Lower leg skin (tissue), 4 donors: ENCODE measurements at regions not wholly inside any gene's neighbourhood (a gene's known extent, or its start where the extent isn't known, plus 50 kb on each side); places are given as distances from the start of the nearest gene placed in this dataset.
"Not testable (repeated sequence)": the region's sequence is repeated elsewhere in the genome, so short reads cannot be mapped to it uniquely, and the experiment has no call there.

Experiments used
- DNase-seq, 2 donors: peaks; one replicate each; pipeline ENCODE4 v3.0.0-alpha.2; 2019; ENCODE audit warnings: low spot score in 2 of 2
- H3K4me3 ChIP-seq: fragments of 200-600 bp; sonication (generic); 2 replicates; pipeline ENCODE4 v1.5.1; 2017; ENCODE audit warnings: mild to moderate bottlenecking, low read depth; ENCODE audit not compliant: poor library complexity, severe bottlenecking
- CTCF ChIP-seq, 3 donors: fragments of 450-650 bp; IDR thresholded peaks; one replicate each; pipeline ENCODE4 v1.5.1; 2016; ENCODE audit warnings: antibody characterized with exemption in 3 of 3, mild to moderate bottlenecking in 3 of 3, moderate library complexity in 2 of 3
- POLR2A ChIP-seq, 2 donors: fragments of 450-650 bp; IDR thresholded peaks; one replicate each; pipeline ENCODE4 v1.6.1; 2016 to 2017; ENCODE audit warnings: antibody characterized with exemption in 2 of 2, mild to moderate bottlenecking in 1 of 2, moderate library complexity in 1 of 2
- WGBS, 2 donors: methylation state at CpG; one replicate each; pipeline ENCODE4 v1.1.5; 2018; 5-methylcytosine and 5-hydroxymethylcytosine counted together
- intact Hi-C: fragments of 100-400 bp; cut with DNase I; formaldehyde crosslinking; loops from one replicate; pipeline ENCODE4 v1.15.0; 2023; ENCODE audit warnings: low total_unique reads

GRCh38 chr4:63106600-63106999 lies 1302.7 kb downstream of the TECRL start:
- 81 to 92% methylated on average over 3 of the region's 3 CpGs for WGBS, 2 donors
- DNase-seq, result no peak
- intact Hi-C loops, result no loop called here
- H3K4me3 ChIP-seq, result no peak overlapping the region
- TF ChIP-seq CTCF (IDR thresholded peaks at IDR 0.05), result no peak
- no peak for TF ChIP-seq POLR2A (IDR thresholded peaks at IDR 0.05)

- no peak for DNase-seq
- intact Hi-C loops, result no loop called here
- H3K4me3 ChIP-seq, result no peak overlapping the region
- no peak for TF ChIP-seq POLR2A (IDR thresholded peaks at IDR 0.05)
- TF ChIP-seq CTCF (IDR thresholded peaks at IDR 0.05), result no peak
Measured at GRCh38 chr4:63105839-63106238, 1303.4 kb downstream of the TECRL start.

- H3K4me3 ChIP-seq, result no peak overlapping the region
- TF ChIP-seq CTCF (IDR thresholded peaks at IDR 0.05) (no peak), POLR2A (IDR thresholded peaks at IDR 0.05) (no peak)
- 90 to 96% methylated on average over 1 of the region's 1 CpG for WGBS, 2 donors
- no peak for DNase-seq
- intact Hi-C loops, result no loop called here
Measured at GRCh38 chr4:63090641-63091040, 1318.6 kb downstream of the TECRL start.

GRCh38 chr4:63085091-63085490 lies 1324.2 kb downstream of the TECRL start:
- intact Hi-C loops, result no loop called here
- TF ChIP-seq POLR2A (IDR thresholded peaks at IDR 0.05) (no peak), CTCF (IDR thresholded peaks at IDR 0.05) (no peak)
- WGBS, 2 donors, result 67 to 90% methylated on average over 1 of the region's 1 CpG
- H3K4me3 ChIP-seq, result no peak overlapping the region
- no peak for DNase-seq

GRCh38 chr4:63080934-63081333 lies 1328.3 kb downstream of the TECRL start:
- DNase-seq, result no peak
- no peak for TF ChIP-seq CTCF (IDR thresholded peaks at IDR 0.05)
- TF ChIP-seq POLR2A (IDR thresholded peaks at IDR 0.05), result no peak
- H3K4me3 ChIP-seq, result no peak overlapping the region
- WGBS, 2 donors, result 67 to 73% methylated on average over 1 of the region's 1 CpG
- intact Hi-C loops, result no loop called here

- no peak for TF ChIP-seq POLR2A (IDR thresholded peaks at IDR 0.05)
- no peak for TF ChIP-seq CTCF (IDR thresholded peaks at IDR 0.05)
- intact Hi-C loops, result no loop called here
- WGBS, 2 donors, result 36 to 40% methylated on average over 4 of the region's 4 CpGs
- H3K4me3 ChIP-seq, result no peak overlapping the region
- no peak for DNase-seq
Measured at GRCh38 chr4:63063760-63064159, 1345.5 kb downstream of the TECRL start.

GRCh38 chr4:63062891-63063290 lies 1346.4 kb downstream of the TECRL start:
- DNase-seq, intact Hi-C loops, H3K4me3 ChIP-seq: not testable (repeated sequence)
- WGBS, 2 donors, result 86 to 91% methylated on average over 3 of the region's 3 CpGs
